SK-N-SH (cell line): ENCODE measurements at regions not wholly inside any gene's neighbourhood (a gene's known extent, or its start where the extent isn't known, plus 50 kb on each side); places are given as distances from the start of the nearest gene placed in this dataset.

ENCODE experiments used
- CTCF ChIA-PET: fragments of 300-600, 350-600 bp; formaldehyde crosslinking; extraction: SDS; loops from one replicate; lab custom pipeline; 2021; lab: Yijun Ruan, JAX
- POLR2A ChIA-PET: fragments of 350-600 bp; sonication (Branson Sonifier 250); formaldehyde crosslinking; extraction: SDS; loops from one replicate; lab custom pipeline; 2020; ENCODE audit warnings: antibody characterized with exemption, inconsistent platforms; lab: Yijun Ruan, JAX
- DNase-seq: peaks from one replicate; pipeline ENCODE4 v3.0.0; 2012
- H2AFZ ChIP-seq: fragments of 200-600 bp; sonication (generic); 2 replicates; pipeline ENCODE4 v1.8.1; 2016; ENCODE audit warnings: antibody characterized with exemption, mild to moderate bottlenecking, low read depth
- H3F3A ChIP-seq: fragments of 200-600 bp; sonication (generic); replicated peaks from 2 replicates; pipeline ENCODE3; 2016; ENCODE audit warnings: antibody characterized with exemption, mild to moderate bottlenecking; ENCODE audit not compliant: insufficient read depth
- H3K27ac ChIP-seq, 2 experiments: fragments of 200-500 bp in 1 of 2; fragments of 200-600 bp in 1 of 2; sonication (Bioruptor generic) in 1 of 2; sonication (generic), shearing (Covaris generic) in 1 of 2; 2 replicates each; pipeline versions ENCODE4 v1.5.1 to v1.6.1; 2014 to 2016; ENCODE audit warnings: low read depth in 2 of 2, inconsistent platforms in 1 of 2, low read length in 1 of 2, mild to moderate bottlenecking in 1 of 2, mixed read lengths in 1 of 2
- H3K27me3 ChIP-seq: fragments of 200-600 bp; sonication (generic), shearing (Covaris generic); 2 replicates; pipeline ENCODE4 v1.6.1; 2016; ENCODE audit warnings: mixed run types; ENCODE audit not compliant: insufficient read depth
- H3K36me3 ChIP-seq, 2 experiments: fragments of 200-500 bp in 1 of 2; fragments of 200-600 bp in 1 of 2; sonication (Bioruptor generic) in 1 of 2; sonication (generic) in 1 of 2; replicated peaks in 1 of 2; 2 replicates each; pipeline versions ENCODE3 to v1.5.1; 2014 to 2016; ENCODE audit warnings: low read length in 1 of 2, mild to moderate bottlenecking in 1 of 2; ENCODE audit not compliant: insufficient read depth in 2 of 2, control insufficient read depth in 1 of 2
- H3K4me1 ChIP-seq, 2 experiments: fragments of 200-500 bp in 1 of 2; fragments of 200-600 bp in 1 of 2; sonication (Bioruptor generic) in 1 of 2; sonication (generic), shearing (Covaris generic) in 1 of 2; 2 replicates each; pipeline versions ENCODE4 v1.5.1 to v1.6.1; 2014 to 2016; ENCODE audit warnings: low read depth in 1 of 2, low read length in 1 of 2, mixed run types in 1 of 2; ENCODE audit not compliant: insufficient read depth in 2 of 2, control insufficient read depth in 1 of 2
- H3K4me2 ChIP-seq: fragments of 200-600 bp; sonication (generic), shearing (Covaris generic); 2 replicates; pipeline ENCODE4 v1.6.1; 2017; ENCODE audit warnings: mixed run types
- H3K4me3 ChIP-seq, 2 experiments: fragments of 200-500 bp in 1 of 2; fragments of 200-600 bp in 1 of 2; sonication (Bioruptor generic) in 1 of 2; sonication (generic), shearing (Covaris generic) in 1 of 2; 2 replicates each; pipeline versions ENCODE4 v1.5.1 to v1.8.1; 2014 to 2016; ENCODE audit warnings: low read depth in 2 of 2, inconsistent platforms in 1 of 2, low read length in 1 of 2, mild to moderate bottlenecking in 1 of 2, mixed read lengths in 1 of 2, moderate library complexity in 1 of 2
- H3K79me2 ChIP-seq: fragments of 200-600 bp; sonication (generic); 2 replicates; pipeline ENCODE4 v1.8.1; 2017; ENCODE audit warnings: mild to moderate bottlenecking; ENCODE audit not compliant: insufficient read depth
- H3K9ac ChIP-seq: fragments of 200-600 bp; sonication (generic); 2 replicates; pipeline ENCODE4 v1.6.1; 2017; ENCODE audit warnings: mixed run types
- H3K9me2 ChIP-seq: fragments of 200-600 bp; sonication (generic); 2 replicates; pipeline ENCODE4 v1.6.1; 2017; ENCODE audit warnings: mixed run types
- H3K9me3 ChIP-seq: fragments of 200-600 bp; sonication (generic); 2 replicates; pipeline ENCODE4 v1.6.1; 2017; ENCODE audit warnings: mixed run types, mild to moderate bottlenecking, moderate library complexity
- H4K20me1 ChIP-seq: fragments of 200-600 bp; sonication (generic); 2 replicates; pipeline ENCODE4 v1.6.1; 2017; ENCODE audit warnings: mild to moderate bottlenecking, mixed run types; ENCODE audit not compliant: insufficient read depth
- EP300 ChIP-seq, 2 experiments: IDR thresholded peaks; 2 replicates each; pipeline versions ENCODE4 v1.4.0 to v1.6.1; 2012; ENCODE audit warnings: borderline replicate concordance in 1 of 2, low read depth in 1 of 2, low read length in 1 of 2
- GABPA ChIP-seq: IDR thresholded peaks from 2 replicates; pipeline ENCODE4 v1.4.0; 2012; ENCODE audit warnings: low read depth, mild to moderate bottlenecking
- JUND ChIP-seq: IDR thresholded peaks from 2 replicates; pipeline ENCODE4 v1.4.0; 2012
- MAX ChIP-seq: IDR thresholded peaks from 2 replicates; pipeline ENCODE4 v1.4.0; 2012; ENCODE audit warnings: low read depth
- ZBTB33 ChIP-seq: IDR thresholded peaks from 2 replicates; pipeline ENCODE4 v1.4.0; 2012; ENCODE audit warnings: low read depth, borderline replicate concordance
- WGBS: methylation state at CpG from one replicate; pipeline ENCODE4 v1.1.6; 2017; ENCODE audit warnings: low lambda C conversion rate; 5-methylcytosine and 5-hydroxymethylcytosine counted together
- TF ChIP-seq, protein P1 (sequence below): IDR thresholded peaks from 2 replicates; pipeline ENCODE4 v1.6.1; 2012; ENCODE audit warnings: mild to moderate bottlenecking, low read depth, low read length, moderate library complexity
- TF ChIP-seq, protein P2 (sequence below): fragments of 150-350 bp; IDR thresholded peaks from 2 replicates; pipeline ENCODE4 v1.6.1; 2017; ENCODE audit warnings: antibody characterized with exemption, low read length, low read depth, borderline replicate concordance
- TF ChIP-seq, protein P3 (sequence below): IDR thresholded peaks from 2 replicates; pipeline ENCODE4; 2012

- TF ChIP-seq, protein P1, sequence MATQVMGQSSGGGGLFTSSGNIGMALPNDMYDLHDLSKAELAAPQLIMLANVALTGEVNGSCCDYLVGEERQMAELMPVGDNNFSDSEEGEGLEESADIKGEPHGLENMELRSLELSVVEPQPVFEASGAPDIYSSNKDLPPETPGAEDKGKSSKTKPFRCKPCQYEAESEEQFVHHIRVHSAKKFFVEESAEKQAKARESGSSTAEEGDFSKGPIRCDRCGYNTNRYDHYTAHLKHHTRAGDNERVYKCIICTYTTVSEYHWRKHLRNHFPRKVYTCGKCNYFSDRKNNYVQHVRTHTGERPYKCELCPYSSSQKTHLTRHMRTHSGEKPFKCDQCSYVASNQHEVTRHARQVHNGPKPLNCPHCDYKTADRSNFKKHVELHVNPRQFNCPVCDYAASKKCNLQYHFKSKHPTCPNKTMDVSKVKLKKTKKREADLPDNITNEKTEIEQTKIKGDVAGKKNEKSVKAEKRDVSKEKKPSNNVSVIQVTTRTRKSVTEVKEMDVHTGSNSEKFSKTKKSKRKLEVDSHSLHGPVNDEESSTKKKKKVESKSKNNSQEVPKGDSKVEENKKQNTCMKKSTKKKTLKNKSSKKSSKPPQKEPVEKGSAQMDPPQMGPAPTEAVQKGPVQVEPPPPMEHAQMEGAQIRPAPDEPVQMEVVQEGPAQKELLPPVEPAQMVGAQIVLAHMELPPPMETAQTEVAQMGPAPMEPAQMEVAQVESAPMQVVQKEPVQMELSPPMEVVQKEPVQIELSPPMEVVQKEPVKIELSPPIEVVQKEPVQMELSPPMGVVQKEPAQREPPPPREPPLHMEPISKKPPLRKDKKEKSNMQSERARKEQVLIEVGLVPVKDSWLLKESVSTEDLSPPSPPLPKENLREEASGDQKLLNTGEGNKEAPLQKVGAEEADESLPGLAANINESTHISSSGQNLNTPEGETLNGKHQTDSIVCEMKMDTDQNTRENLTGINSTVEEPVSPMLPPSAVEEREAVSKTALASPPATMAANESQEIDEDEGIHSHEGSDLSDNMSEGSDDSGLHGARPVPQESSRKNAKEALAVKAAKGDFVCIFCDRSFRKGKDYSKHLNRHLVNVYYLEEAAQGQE: no peak
- TF ChIP-seq MAX: no peak
Observed at GRCh38 chr2:122205641-122206040, 450.2 kb downstream of the TSN start (continued).

- Histone ChIP-seq H3K4me1 (no peaks in the 10 kb centered on the region; a peak in 1 of 4 replicates), H3F3A (no peaks in the 10 kb centered on the region), H2AFZ (no peak overlapping the region), H3K36me3 (no peaks in the 10 kb centered on the region), H4K20me1 (no peaks in the 10 kb centered on the region), H3K27ac (no peak overlapping the region), H3K9me3 (no peaks in the 10 kb centered on the region), H3K79me2 (no peaks in the 10 kb centered on the region), H3K4me2 (no peak overlapping the region), H3K4me3 (no peak overlapping the region), H3K27me3 (no peaks in the 10 kb centered on the region), H3K9ac (no peak overlapping the region), H3K9me2 (no peaks in the 10 kb centered on the region)
- ChIA-PET CTCF (no interaction called here), POLR2A (no interaction called here)
- WGBS: 23% methylated on average over 3 of the region's 3 CpGs
- TF ChIP-seq ZBTB33 (no peak), JUND (no peak), GABPA (no peak), EP300 (IDR thresholded peaks at IDR 0.05; ENCODE audit: borderline replicate concordance in 1 of 2, low read depth in 1 of 2, low read length in 1 of 2) (no peak)
- TF ChIP-seq, protein P2, sequence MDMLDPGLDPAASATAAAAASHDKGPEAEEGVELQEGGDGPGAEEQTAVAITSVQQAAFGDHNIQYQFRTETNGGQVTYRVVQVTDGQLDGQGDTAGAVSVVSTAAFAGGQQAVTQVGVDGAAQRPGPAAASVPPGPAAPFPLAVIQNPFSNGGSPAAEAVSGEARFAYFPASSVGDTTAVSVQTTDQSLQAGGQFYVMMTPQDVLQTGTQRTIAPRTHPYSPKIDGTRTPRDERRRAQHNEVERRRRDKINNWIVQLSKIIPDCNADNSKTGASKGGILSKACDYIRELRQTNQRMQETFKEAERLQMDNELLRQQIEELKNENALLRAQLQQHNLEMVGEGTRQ: no peak
- TF ChIP-seq, protein P3, sequence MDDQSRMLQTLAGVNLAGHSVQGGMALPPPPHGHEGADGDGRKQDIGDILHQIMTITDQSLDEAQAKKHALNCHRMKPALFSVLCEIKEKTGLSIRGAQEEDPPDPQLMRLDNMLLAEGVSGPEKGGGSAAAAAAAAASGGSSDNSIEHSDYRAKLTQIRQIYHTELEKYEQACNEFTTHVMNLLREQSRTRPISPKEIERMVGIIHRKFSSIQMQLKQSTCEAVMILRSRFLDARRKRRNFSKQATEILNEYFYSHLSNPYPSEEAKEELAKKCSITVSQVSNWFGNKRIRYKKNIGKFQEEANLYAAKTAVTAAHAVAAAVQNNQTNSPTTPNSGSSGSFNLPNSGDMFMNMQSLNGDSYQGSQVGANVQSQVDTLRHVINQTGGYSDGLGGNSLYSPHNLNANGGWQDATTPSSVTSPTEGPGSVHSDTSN: no peak
- DNase-seq: no peak
Observed at GRCh38 chr2:122206101-122206500, 450.6 kb downstream of the TSN start.
